ENCODE measurements at regions not wholly inside any gene's neighbourhood (a gene's known extent, or its start where the extent isn't known, plus 50 kb on each side); places are given as distances from the start of the nearest gene placed in this dataset.

DNA sequence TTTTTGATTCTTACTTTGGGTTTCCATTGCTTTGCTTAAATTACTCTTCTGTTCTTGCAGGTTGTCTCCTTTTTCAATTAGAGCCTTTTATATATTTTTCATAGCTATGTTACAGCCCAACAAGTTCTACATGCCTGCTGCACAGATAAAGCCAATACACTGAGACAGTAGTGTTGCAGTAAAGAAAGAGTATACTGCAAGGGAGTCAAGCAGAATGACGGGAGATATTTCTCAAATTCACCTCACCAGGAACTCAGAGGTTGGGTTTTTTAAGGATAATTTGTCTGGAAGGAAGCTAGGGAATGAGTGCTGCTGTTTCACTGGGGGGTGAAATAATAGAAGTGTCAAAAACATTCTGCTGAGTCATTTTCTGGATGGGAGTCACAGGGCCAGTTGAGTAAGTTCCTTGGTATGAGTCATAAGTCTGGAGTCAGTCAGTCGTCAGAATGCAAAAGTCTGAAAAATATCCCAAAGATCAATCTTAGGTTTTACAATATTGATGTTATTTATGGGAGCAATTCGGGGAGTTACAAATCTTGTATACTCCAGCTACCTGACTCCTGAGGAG is 193.0 kb upstream of the RGPD4 start:
- no peaks in the 10 kb centered on the region for H3K27me3 ChIP-seq (ENCODE audit: insufficient read depth, poor library complexity, severe bottlenecking)
- no peak overlapping the region for H3K27ac ChIP-seq (replicated peaks)
- peak in 1 of 2 experiments; percentile 33 for DNase-seq (ENCODE audit: low read depth in 1 of 2, low spot score in 1 of 2)
- no peak overlapping the region for H3K4me3 ChIP-seq (replicated peaks; ENCODE audit: insufficient read depth, low read length)
- TF ChIP-seq GABPA (IDR thresholded peaks at IDR 0.05; ENCODE audit: low read depth) = no peak
- TF ChIP-seq POLR2AphosphoS5 (IDR thresholded peaks at IDR 0.05; ENCODE audit: low read depth) = no peak
- TF ChIP-seq, protein P1, sequence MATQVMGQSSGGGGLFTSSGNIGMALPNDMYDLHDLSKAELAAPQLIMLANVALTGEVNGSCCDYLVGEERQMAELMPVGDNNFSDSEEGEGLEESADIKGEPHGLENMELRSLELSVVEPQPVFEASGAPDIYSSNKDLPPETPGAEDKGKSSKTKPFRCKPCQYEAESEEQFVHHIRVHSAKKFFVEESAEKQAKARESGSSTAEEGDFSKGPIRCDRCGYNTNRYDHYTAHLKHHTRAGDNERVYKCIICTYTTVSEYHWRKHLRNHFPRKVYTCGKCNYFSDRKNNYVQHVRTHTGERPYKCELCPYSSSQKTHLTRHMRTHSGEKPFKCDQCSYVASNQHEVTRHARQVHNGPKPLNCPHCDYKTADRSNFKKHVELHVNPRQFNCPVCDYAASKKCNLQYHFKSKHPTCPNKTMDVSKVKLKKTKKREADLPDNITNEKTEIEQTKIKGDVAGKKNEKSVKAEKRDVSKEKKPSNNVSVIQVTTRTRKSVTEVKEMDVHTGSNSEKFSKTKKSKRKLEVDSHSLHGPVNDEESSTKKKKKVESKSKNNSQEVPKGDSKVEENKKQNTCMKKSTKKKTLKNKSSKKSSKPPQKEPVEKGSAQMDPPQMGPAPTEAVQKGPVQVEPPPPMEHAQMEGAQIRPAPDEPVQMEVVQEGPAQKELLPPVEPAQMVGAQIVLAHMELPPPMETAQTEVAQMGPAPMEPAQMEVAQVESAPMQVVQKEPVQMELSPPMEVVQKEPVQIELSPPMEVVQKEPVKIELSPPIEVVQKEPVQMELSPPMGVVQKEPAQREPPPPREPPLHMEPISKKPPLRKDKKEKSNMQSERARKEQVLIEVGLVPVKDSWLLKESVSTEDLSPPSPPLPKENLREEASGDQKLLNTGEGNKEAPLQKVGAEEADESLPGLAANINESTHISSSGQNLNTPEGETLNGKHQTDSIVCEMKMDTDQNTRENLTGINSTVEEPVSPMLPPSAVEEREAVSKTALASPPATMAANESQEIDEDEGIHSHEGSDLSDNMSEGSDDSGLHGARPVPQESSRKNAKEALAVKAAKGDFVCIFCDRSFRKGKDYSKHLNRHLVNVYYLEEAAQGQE (IDR thresholded peaks at IDR 0.05; ENCODE audit: insufficient replicate concordance, low read depth) = no peak
- no peak for TF ChIP-seq SPI1 (IDR thresholded peaks at IDR 0.05; ENCODE audit: borderline replicate concordance, low read depth)
- TF ChIP-seq, protein P2, sequence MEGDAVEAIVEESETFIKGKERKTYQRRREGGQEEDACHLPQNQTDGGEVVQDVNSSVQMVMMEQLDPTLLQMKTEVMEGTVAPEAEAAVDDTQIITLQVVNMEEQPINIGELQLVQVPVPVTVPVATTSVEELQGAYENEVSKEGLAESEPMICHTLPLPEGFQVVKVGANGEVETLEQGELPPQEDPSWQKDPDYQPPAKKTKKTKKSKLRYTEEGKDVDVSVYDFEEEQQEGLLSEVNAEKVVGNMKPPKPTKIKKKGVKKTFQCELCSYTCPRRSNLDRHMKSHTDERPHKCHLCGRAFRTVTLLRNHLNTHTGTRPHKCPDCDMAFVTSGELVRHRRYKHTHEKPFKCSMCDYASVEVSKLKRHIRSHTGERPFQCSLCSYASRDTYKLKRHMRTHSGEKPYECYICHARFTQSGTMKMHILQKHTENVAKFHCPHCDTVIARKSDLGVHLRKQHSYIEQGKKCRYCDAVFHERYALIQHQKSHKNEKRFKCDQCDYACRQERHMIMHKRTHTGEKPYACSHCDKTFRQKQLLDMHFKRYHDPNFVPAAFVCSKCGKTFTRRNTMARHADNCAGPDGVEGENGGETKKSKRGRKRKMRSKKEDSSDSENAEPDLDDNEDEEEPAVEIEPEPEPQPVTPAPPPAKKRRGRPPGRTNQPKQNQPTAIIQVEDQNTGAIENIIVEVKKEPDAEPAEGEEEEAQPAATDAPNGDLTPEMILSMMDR (IDR thresholded peaks at IDR 0.05; ENCODE audit: insufficient read depth, low read length) = no peak

DNA sequence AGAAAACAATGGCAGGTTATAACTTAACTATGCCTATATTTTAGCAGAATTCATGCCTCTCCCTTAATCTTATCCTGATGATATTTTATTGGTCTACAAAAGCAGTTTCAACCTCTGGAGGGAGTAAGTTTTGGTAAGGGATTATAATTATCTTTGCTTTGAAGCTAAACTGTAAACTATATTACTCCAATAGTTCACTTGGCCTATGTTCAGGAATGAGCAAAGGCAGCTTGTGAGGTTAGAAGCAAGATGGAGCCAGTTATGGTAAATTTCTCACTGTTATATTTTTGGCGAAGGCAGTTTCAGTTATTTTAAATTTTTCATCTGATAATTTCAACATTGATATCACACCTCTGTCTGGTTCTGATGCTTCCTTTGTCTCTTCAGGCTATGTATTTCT is 192.5 kb upstream of the RGPD4 start:
- DNase-seq (ENCODE audit: low read depth in 1 of 2, low spot score in 1 of 2) = no peak
- TF ChIP-seq SPI1 (IDR thresholded peaks at IDR 0.05; ENCODE audit: borderline replicate concordance, low read depth) (no peak), POLR2AphosphoS5 (IDR thresholded peaks at IDR 0.05; ENCODE audit: low read depth) (no peak), GABPA (IDR thresholded peaks at IDR 0.05; ENCODE audit: low read depth) (no peak)
- TF ChIP-seq, protein P2 (IDR thresholded peaks at IDR 0.05; ENCODE audit: insufficient read depth, low read length) = no peak
- TF ChIP-seq, protein P1 (IDR thresholded peaks at IDR 0.05; ENCODE audit: insufficient replicate concordance, low read depth) = no peak
- Histone ChIP-seq H3K27ac (replicated peaks) (no peak overlapping the region), H3K27me3 (ENCODE audit: insufficient read depth, poor library complexity, severe bottlenecking) (no peaks in the 10 kb centered on the region), H3K4me3 (replicated peaks; ENCODE audit: insufficient read depth, low read length) (no peak overlapping the region)

DNA sequence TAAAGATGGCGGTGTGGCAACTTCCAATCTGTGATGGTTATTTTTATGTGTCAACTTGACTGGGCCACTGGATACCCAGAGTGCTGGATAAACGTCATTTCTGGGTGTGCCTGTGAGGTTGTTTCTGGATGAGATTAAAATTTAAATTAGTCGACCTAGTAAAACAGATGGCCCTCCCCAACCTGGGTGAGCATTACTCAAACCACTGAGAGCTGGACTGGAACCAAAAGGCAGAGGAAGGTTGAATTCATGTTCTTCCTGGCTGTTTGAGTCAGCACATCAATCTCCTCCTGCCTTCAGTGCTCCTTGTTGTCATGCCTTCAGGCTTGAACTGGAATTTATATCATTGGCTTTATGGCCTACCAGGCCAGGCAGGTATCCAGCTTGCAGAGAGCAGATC is 190.8 kb upstream of the RGPD4 start:
- no peaks in the 10 kb centered on the region for H3K27me3 ChIP-seq (ENCODE audit: insufficient read depth, poor library complexity, severe bottlenecking)
- no peak for TF ChIP-seq GABPA (IDR thresholded peaks at IDR 0.05; ENCODE audit: low read depth)
- H3K4me3 ChIP-seq (replicated peaks; ENCODE audit: insufficient read depth, low read length) = no peak overlapping the region
- DNase-seq (ENCODE audit: low read depth in 1 of 2, low spot score in 1 of 2) = no peak
- no peak overlapping the region for H3K27ac ChIP-seq (replicated peaks)

DNA sequence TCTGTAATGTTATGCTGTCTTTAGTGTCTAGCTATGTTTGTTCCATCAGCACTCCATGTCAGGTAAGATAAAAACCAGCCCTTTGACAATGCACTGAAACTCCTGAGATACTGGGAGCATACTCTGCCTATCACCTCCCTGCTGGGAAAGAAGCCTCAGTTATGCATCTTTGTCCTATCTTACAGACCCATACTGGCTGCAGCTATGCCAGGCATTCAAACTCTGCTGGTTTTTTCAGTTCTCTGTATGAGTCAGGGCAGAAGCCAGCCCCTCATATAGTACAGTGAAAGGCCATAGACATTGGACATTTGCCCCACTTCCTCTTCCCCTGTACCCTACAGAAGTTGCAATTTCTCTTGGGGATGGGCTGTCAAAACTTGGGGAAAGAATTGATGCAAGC is 181.1 kb upstream of the RGPD4 start:
- DNase-seq (ENCODE audit: low read depth in 1 of 2, low spot score in 1 of 2) = no peak
- TF ChIP-seq POLR2AphosphoS5 (IDR thresholded peaks at IDR 0.05; ENCODE audit: low read depth) (no peak), SPI1 (IDR thresholded peaks at IDR 0.05; ENCODE audit: borderline replicate concordance, low read depth) (no peak), GABPA (IDR thresholded peaks at IDR 0.05; ENCODE audit: low read depth) (no peak)
- TF ChIP-seq, protein P1 (IDR thresholded peaks at IDR 0.05; ENCODE audit: insufficient replicate concordance, low read depth) = no peak
- TF ChIP-seq, protein P2 (IDR thresholded peaks at IDR 0.05; ENCODE audit: insufficient read depth, low read length) = no peak
- Histone ChIP-seq H3K4me3 (replicated peaks; ENCODE audit: insufficient read depth, low read length) (no peak overlapping the region), H3K27ac (replicated peaks) (no peak overlapping the region), H3K27me3 (ENCODE audit: insufficient read depth, poor library complexity, severe bottlenecking) (no peaks in the 10 kb centered on the region)

Data from HL-60 (cell line).